ENCODE measurements at regions not wholly inside any gene's neighbourhood (a gene's known extent, or its start where the extent isn't known, plus 50 kb on each side); places are given as distances from the start of the nearest gene placed in this dataset.
A peak's percentile ranks its signal among the peaks of the same experiment; 100 is the strongest.
"Not testable (repeated sequence)": the region's sequence is repeated elsewhere in the genome, so short reads cannot be mapped to it uniquely, and the experiment has no call there.

- H3F3A ChIP-seq (replicated peaks; ENCODE audit: insufficient read depth): no peaks in the 10 kb centered on the region
- no peak overlapping the region for H3K27ac ChIP-seq (ENCODE audit: low read depth in 2 of 2, low read length in 1 of 2)
- no peaks in the 10 kb centered on the region for H3K27me3 ChIP-seq (ENCODE audit: insufficient read depth)
- no peaks in the 10 kb centered on the region for H3K79me2 ChIP-seq (ENCODE audit: insufficient read depth)
- peak overlapping the region; percentile 40; the same call in 1 of the 2 replicates for H2AFZ ChIP-seq (ENCODE audit: low read depth)
- no peak for DNase-seq
- H3K4me1 ChIP-seq (ENCODE audit: control insufficient read depth in 1 of 2, insufficient read depth in 2 of 2, low read depth in 1 of 2, low read length in 1 of 2): no peaks in the 10 kb centered on the region
- ChIA-PET CTCF (no interaction called here), POLR2A (no interaction called here)
- no peaks in the 10 kb centered on the region for H4K20me1 ChIP-seq (ENCODE audit: insufficient read depth)
- H3K36me3 ChIP-seq (replicated peaks in 1 of 2; ENCODE audit: control insufficient read depth in 1 of 2, insufficient read depth in 2 of 2, low read length in 1 of 2): no peaks in the 10 kb centered on the region
- no peaks in the 10 kb centered on the region for H3K9me2 ChIP-seq
- H3K9ac ChIP-seq: no peak overlapping the region
- 50% methylated on average over 2 of the region's 2 CpGs for WGBS (ENCODE audit: low lambda C conversion rate)
- no peaks in the 10 kb centered on the region for H3K9me3 ChIP-seq
- H3K4me2 ChIP-seq: no peak overlapping the region
- H3K4me3 ChIP-seq (ENCODE audit: low read depth in 2 of 2, low read length in 1 of 2): no peak overlapping the region
- no peak for TF ChIP-seq TCF12 (IDR thresholded peaks at IDR 0.05)
- no peak for TF ChIP-seq POLR2AphosphoS5 (IDR thresholded peaks at IDR 0.05; ENCODE audit: low read depth, low read length)
- no peak for TF ChIP-seq FOXM1 (IDR thresholded peaks at IDR 0.05; ENCODE audit: low read depth)
- no peak for TF ChIP-seq EZH2phosphoT487 (IDR thresholded peaks at IDR 0.05; ENCODE audit: borderline replicate concordance, low read depth)
- TF ChIP-seq USF1 (IDR thresholded peaks at IDR 0.05; ENCODE audit: borderline replicate concordance, low read depth): no peak
- no peak for TF ChIP-seq JUND (IDR thresholded peaks at IDR 0.05)
- no peak for TF ChIP-seq NFIC (IDR thresholded peaks at IDR 0.05; ENCODE audit: borderline replicate concordance)
Observed at GRCh38 chr6:78670156-78670555, 197.2 kb upstream of the IRAK1BP1 start.

GRCh38 chr6:78670802-78671201 is 196.5 kb upstream of the IRAK1BP1 start:
- ChIA-PET POLR2A (no interaction called here), CTCF (no interaction called here)
- WGBS (ENCODE audit: low lambda C conversion rate): 51% methylated on average over 2 of the region's 2 CpGs
- Histone ChIP-seq H3K4me1 (ENCODE audit: control insufficient read depth in 1 of 2, insufficient read depth in 2 of 2, low read depth in 1 of 2, low read length in 1 of 2) (no peaks in the 10 kb centered on the region), H2AFZ (ENCODE audit: low read depth) (peak overlapping the region; percentile 40; the same call in 1 of the 2 replicates), H4K20me1 (ENCODE audit: insufficient read depth) (no peaks in the 10 kb centered on the region), H3F3A (replicated peaks; ENCODE audit: insufficient read depth) (no peaks in the 10 kb centered on the region), H3K9me3 (no peaks in the 10 kb centered on the region), H3K4me3 (ENCODE audit: low read depth in 2 of 2, low read length in 1 of 2) (no peak overlapping the region), H3K27ac (ENCODE audit: low read depth in 2 of 2, low read length in 1 of 2) (no peak overlapping the region), H3K27me3 (ENCODE audit: insufficient read depth) (no peaks in the 10 kb centered on the region), H3K4me2 (no peak overlapping the region), H3K36me3 (replicated peaks in 1 of 2; ENCODE audit: control insufficient read depth in 1 of 2, insufficient read depth in 2 of 2, low read length in 1 of 2) (no peaks in the 10 kb centered on the region), H3K9me2 (no peaks in the 10 kb centered on the region), H3K9ac (no peak overlapping the region), H3K79me2 (ENCODE audit: insufficient read depth) (no peaks in the 10 kb centered on the region)
- TF ChIP-seq ELF1 (IDR thresholded peaks at IDR 0.05): no peak
- TF ChIP-seq MEF2A (IDR thresholded peaks at IDR 0.05; ENCODE audit: borderline replicate concordance, low read depth): no peak
- no peak for DNase-seq

GRCh38 chr6:78676069-78677007 is 191.0 kb upstream of the IRAK1BP1 start:
- H3F3A ChIP-seq (replicated peaks; ENCODE audit: insufficient read depth); H4K20me1 ChIP-seq (ENCODE audit: insufficient read depth); H3K4me3 ChIP-seq (ENCODE audit: low read depth in 2 of 2, low read length in 1 of 2); H2AFZ ChIP-seq (ENCODE audit: low read depth); H3K4me1 ChIP-seq (ENCODE audit: control insufficient read depth in 1 of 2, insufficient read depth in 2 of 2, low read depth in 1 of 2, low read length in 1 of 2); H3K9ac ChIP-seq; DNase-seq; H3K4me2 ChIP-seq; CTCF ChIA-PET; H3K79me2 ChIP-seq (ENCODE audit: insufficient read depth); POLR2A ChIA-PET; H3K36me3 ChIP-seq (replicated peaks in 1 of 2; ENCODE audit: control insufficient read depth in 1 of 2, insufficient read depth in 2 of 2, low read length in 1 of 2); H3K9me2 ChIP-seq; H3K9me3 ChIP-seq; H3K27me3 ChIP-seq (ENCODE audit: insufficient read depth); H3K27ac ChIP-seq (ENCODE audit: low read depth in 2 of 2, low read length in 1 of 2): not testable (repeated sequence)
- WGBS (ENCODE audit: low lambda C conversion rate): 38% methylated on average over 12 of the region's 15 CpGs
